Right kidney (tissue), 1 donor: ENCODE measurements at regions not wholly inside any gene's neighbourhood (a gene's known extent, or its start where the extent isn't known, plus 50 kb on each side); places are given as distances from the start of the nearest gene placed in this dataset.

Experiments used
- DNase-seq: peaks from one replicate; pipeline ENCODE4 v3.0.0-alpha.2; 2016

DNA sequence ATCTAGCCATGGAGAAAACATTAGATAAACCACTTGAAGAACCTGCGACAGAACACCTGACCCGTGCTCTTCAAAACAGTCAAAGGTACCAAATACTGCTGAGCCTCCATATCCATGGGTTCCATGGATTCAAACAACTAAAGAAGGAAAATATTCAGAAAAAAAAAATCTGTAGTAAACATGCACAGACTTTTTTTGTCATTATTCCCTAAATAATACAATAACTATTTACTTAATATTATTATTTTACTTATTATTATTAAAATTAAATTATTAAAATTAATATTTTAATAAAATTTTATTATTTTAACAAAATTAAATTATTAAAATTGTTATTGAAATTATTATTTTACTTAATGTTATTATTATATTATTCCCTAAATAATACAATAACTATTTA, 101.0 kb upstream of the PDE1C start:
- no peak for DNase-seq

DNA sequence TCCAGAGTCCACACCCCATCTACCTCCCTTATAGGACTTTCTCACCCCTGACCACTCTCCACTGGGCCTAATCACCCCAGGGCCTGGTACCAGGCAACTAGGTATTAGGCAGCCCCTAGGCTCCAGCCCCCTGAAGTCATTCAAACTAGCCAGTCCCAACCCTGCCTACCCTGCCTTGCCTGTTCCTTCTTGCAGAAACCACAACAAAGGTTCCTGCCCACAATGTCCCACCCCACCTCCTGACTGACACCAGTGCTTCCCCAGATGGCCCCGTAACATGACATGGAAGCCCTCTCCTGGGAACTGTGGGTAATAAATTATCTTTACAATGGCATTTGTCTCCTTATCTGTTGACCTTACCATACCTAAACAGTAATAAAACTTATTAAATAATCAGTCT, 100.6 kb upstream of the PDE1C start:
- no peak for DNase-seq

DNA sequence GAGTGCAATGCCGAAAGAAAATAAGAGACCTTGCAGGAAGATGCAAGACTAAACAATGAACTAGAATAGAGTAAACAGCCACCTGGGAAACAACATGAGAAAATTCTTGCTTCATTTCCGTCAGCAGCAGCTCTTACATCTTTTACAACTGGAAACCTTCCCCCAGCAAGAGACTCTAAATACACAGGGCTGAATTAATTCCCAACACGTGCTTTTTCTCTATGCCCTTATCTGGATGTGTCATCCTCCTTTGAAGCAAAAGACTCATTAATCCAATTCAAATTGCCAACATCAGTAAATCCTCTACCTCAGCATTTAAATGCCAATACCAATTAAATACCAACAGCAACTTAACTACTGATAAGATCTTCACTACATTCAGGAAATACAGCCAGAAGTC, 99.0 kb upstream of the PDE1C start:
- no peak for DNase-seq

DNA sequence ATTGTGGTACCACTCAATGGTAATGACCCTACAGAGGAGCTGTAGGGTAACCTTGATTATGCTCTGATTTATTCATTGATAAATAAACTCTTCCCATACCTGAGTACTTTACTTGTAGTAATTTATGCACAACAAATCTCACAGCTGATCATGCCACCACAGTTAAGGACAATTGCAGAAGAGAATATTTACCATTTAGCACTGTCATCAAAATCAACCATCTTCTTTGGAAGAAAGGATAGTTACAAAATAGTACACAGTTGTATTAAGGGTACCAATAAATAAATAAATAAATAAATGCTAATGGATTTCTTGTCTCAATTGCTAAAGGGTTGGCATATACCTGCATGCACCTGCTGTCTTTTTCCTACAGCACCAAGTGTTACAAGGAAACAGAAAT, 97.6 kb upstream of the PDE1C start:
- no peak for DNase-seq

DNA sequence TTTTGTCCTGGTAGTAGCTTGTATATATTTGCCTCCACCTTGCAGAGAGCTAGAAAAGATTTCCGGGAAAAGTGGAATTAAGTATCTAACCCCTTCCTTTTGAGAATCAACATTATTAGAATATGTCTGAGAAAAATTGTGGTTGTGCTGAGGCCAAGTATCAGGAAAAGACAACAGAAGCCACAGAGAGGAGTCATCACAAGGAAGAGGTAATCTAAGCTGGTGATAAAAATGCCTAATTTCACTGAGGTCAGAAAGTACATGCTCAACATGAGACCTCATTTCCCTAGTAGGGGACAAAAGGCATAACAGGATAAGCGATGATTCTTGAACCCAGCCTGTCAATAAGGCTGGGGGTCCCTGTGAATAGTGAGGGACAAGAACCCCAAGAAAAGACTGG, 97.0 kb upstream of the PDE1C start:
- DNase-seq, result no peak

DNA sequence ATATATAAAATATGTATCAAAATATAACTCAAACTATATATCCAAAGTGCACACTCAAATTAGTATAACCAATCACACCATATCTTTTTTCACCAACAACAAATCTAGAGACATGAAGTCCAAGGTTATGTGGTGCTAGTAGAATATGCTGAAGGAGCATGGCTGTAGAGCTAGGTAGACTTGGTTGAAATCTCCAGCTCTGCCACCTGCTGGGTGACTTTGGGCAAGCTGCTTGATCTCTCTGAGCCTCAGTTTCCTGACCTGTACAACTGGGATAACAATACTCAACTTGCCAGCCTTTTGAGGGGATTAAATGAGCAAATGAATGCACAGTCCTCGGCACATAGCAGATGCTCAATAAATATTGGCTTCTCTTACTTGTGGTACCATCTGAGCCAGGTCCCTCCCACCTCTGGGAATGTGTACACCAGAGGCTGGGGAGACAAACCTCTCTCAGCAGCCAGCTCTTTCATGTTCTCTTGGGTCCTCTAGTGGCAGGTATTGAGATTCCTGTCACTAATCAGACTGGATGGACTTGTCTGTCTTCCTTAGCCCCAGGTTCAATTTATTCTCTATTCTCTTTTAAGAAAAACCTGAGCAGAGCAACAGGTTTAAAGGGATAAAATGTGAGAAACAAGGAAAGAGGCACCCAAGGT, 94.3 kb upstream of the PDE1C start:
- DNase-seq, result no peak

DNA sequence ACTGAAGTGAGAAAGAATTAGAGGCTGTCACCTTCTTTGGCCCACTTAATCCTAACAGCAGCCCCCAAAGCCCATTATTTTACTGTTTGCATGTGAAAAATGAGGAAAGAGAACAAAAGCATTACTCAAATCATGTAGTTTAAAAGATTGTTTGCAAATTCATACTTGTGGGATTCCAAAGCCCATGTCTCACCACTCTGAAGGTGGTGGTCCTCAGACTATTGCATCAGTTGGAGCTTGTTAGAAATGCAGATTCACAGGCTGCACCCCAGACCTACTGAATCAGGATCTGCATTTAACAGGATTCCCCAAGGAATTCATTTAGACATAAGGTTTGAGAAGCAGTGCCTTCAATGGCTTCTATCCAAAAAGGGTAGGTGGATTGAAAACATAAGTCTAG, 93.7 kb upstream of the PDE1C start:
- DNase-seq, result no peak

DNA sequence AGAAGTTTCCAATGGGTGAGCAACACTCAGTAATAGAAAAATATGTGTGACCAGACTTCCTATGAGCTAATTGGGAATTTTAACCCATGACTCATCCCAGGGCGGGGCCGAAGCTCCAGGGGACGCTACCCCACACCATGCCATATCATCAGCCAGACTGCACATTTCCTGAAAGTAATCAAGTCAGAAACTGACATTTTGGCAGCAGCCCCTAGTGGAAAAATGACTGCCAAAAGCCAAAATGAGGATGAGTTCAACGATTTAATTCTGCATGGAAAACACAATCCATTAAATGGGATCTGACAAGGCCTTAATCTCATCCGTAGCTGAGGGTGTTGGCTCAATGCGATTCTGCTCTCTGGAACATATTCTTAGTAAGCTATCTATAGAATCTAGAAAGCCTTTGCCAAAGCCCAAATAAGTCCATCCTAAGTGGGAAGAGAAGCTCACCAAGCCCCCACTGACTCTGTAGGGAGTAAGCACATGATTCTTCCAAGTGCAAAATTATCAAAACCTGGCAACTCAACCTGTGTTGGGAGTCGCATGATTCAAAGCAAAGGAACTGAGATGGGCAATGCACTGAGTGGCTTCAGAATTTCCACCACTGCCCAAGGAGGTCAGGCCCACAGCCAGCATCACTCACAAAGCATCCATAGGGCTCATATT, 93.1 kb upstream of the PDE1C start:
- DNase-seq, result no peak

DNA sequence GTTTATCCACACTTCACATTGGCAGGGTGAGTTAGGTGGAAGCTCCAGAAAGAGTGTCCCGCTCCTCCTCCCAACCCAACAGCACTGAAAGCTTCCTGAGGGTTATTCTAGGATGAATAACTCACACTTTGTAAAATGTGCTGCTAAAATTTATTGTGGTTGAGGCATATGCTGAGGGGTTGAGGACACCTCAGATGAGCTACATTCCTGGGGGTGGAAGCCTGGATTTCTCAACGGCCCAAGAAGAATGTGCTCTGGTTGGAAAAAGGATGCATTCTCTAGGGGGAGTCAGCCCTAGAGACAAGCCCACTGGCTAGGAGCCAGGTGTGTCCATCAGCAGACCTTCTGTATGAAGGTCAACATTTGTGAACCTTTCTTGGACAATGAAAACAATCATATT, 91.5 kb upstream of the PDE1C start:
- no peak for DNase-seq

DNA sequence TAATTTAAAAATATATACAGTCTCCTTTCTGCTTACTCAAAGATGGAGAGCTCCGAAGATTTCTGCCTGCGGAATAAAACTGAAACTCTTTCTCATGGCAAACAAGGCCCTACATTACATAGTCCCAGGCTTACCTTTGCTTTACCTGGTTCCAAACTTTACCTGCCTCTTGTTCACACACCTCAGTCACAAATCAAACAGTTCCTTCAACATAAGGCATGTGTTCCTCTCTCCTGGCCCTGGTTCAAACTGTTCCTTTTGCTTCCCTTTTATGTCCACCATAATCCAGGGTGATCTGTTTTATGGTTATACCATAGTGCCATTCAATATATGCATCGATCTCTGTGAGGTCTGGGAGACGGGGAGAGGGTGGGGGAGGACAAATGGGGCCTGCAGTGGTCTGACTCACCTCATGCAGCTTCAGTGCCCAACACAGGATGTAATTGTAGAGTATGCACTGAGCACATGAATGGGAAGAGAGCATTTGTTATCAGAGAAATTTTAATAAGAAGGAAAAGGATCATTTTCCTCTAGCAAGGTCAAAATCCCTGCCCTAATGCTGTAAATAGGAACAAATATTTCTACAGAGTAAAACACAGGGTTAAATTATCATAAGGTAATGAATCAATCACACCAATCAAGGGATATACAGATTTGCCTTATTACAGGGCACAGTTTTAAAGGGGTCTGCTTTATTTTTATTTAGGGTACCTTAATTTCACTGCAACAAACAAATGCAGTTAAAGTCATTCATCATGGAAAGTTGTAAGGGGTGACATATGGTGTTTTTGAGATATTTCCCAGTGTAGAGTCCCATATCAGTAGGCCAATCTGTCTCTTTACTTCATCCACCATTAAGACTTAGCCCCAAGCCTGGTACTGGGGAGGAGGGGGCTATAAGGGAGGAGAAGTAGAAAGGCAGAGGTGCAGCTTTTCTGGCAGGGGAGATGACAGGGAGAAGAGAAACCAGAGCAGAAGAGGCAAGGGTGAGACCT, 88.8 kb upstream of the PDE1C start:
- no peak for DNase-seq

DNA sequence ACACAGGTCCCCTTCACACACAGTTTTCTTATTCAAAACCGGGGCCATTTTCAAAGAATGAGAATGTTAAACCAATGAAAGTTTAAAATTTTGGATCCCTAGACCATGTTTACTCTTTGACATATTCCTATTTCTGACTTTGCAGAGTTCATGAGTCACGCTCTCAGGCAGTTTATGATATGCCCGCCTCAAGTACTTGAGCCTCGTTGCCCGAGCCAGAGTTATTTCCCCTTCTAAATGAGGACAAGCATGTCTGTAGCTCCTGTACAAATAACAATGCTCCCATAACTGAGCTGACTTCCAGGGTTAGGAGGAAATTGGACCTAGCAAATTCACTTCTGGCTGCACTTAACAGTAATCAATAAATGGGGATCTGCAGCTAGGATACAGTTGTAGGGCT, 87.9 kb upstream of the PDE1C start:
- DNase-seq, result no peak

DNA sequence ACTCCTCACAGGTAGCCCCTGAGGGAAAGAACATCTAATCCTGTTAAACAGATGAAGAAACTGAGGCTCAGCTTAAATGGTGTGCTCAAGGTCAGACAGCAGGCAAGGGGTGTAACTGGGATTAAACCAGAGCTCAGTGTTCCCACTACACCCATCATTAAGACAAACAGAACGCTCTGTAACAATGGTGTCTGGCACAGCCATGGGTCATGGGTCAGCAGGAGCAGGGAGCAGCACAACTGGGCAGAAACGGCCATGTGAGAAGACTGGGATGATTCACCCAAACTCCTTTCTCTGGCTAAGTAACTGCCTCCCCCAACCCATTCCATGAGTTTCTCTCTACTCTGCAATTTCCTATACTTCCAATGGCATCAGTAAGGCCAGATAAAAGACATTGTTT, 85.5 kb upstream of the PDE1C start:
- no peak for DNase-seq

DNA sequence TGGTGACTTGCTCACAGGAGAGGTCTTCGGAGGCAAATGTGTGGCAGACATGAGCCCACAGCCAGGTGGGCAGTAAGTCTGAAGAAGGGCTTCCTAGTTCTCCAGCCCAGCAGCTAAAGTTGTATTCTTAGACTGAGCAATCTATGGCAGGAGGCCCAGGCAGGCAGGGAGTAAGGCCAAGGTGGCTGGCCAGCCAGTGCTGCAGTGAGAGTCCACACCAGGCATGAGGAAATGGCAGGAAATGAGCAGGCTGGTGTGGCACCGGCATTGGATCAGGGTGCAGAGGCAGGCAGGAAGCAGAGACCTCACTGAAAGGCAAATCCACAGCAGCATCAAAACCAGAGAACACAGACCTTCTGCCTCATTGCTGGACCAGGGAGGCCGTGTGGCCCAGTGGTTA, 84.6 kb upstream of the PDE1C start:
- no peak for DNase-seq

DNA sequence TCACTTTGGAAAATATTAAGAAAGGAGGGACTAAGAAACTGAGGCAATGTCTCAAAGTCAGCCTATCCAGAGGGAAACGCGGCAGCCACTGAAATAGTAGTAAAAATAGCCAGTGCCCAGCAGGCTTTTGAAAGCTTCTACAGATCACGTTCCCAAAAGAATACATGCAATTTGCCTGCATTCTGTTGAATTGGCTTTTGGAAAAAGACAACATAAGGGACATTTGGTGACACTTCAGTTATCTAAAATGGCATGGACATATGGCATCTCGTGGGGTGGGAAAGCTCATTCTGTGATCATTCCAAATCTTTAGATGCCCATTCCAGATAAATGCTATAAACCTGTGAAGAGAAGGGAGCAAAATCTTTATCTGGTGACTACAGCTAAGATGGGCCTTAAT, 82.8 kb upstream of the PDE1C start:
- DNase-seq, result no peak

DNA sequence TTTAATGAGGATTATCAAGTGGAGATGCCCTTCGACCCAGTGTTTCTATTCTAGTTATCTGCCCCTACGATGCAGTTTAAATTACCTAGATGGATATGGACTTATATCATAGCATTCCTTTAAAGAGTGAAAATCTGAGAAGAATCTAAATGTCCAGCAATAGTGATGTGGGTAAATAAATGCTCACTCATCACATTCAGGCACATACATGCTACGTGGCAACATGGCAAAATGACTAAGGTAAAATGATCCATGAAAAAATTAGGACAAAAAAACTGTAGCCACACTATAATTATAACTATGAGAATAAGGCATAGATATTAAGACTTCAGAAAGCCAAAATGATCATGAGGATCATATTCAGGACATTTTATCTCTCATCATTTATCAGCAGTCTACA, 82.4 kb upstream of the PDE1C start:
- no peak for DNase-seq

DNA sequence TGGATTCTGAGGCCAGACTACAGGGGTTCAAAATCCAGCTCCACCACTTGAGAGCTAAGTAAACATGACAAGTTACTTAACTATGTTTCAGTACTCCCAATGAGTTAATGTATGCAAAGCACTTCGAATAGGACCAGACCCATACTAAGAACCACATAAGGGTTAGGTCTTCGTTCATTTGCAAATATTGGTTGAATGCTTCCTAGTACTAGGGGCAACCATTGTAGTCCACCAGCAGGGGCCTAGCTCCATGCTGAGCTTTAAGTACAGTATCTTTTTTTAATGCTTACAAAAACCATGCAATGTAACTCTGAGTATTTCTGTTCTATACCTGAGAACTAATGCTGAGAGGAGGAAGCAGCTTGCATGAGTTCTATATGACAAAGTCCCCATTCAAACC, 80.4 kb upstream of the PDE1C start:
- DNase-seq, result no peak

DNA sequence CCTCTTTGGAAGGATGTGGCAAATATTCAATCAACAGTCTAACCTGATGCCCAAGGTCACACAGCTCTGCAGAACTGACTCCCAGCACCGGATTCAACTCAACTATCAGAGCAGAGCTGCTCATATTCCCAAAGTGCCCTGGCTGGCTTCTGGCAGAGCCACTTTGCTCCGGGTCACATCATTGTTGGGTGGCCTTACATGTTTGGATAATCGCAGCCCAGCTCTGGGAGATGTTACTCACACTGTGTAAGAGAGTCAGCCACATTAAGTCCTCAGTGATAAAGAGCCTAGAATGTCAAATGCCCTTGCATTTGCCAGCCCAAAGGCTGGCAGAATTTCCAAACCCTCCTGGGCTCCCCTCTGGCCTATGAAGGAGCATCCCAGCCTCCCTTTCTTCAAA, 79.8 kb upstream of the PDE1C start:
- DNase-seq, result no peak

DNA sequence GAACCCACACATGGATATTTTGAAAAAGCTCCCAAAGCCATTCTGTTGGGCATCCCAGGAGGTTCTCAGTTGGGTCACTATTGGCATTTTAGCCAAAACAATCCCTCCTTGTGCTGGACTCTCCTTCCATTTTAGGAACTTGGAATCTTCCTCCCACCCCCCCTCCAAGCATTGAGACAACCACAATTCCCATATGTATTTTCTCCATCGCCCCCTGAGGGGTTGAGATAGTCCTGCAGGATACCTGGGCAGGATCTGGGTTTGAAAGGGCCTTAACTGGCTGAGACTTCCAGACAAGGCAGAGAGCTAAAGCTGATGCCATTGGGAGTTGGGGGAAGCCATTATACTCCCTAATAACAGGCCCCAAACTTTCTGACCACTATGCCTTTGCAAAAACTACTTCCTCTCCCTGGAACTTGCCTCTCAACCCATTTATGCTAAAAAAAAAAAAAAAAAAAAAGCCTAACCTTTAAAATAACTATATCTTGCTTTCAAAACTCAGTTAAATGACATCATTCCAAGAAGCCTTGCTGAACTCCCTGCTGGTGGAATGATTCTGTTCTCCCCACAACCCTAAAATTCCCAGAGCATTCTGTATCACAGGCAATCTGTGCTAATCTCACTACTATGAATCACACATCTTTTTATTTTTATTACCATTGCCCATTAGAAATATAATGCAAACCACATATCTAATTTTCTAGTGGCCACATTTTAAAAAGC, 77.5 kb upstream of the PDE1C start:
- no peak for DNase-seq

DNA sequence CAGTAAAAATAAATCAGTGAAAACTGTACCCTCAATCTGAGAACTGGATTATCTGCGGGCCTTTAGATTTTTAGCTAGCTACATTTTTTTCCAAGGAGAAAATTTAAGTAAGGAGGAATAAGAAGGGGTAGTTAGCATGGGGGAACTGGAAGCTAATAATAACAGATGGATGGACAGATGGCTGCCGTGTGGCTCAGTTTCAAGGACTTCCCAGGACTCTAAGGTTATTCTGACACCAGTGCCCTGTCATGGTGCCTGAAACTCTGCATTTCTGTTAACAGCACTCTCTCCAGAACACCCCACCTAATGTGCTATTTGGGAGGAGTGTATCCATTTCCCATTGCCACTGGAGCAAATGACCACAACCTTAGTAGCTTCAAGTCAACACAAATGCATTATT, 75.7 kb upstream of the PDE1C start:
- DNase-seq, result no peak

DNA sequence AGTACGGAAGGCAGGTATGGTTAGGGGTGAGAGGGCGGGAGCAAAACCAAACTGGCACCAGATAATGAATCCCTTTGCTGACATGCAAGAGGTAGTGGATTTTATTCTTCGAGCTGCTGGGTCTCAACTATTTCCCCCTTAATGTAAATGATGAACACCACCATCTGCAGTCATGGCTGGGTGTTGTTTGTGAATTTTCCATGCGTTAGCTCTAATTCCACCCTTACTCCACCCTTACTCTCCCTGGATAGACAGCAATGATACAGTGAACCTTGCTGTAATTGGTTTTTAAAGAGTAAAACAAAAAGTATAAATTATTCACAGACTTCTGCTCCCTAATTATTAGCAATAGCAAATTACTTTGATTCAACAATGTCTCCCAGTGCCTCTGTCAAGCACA, 74.5 kb upstream of the PDE1C start:
- DNase-seq, result no peak

DNA sequence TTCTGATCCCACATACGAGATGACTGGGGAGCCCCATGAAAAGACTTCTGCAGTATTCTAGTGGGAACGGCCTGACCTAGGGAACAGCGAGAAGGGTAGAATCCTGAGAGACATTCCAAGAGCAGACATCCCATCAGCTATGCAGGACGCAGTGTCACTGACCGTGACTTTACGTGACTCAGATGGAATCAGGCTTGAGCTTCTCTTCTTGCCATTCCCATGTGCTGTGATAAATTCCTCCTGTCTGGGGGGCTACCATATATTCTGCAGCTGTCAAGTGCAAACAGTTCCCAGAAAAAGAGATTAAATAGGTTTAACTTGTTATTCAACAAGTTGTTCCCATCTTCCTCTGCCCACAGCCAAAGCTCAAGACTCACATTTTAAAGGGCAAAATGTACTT, 73.1 kb upstream of the PDE1C start:
- DNase-seq, result no peak

DNA sequence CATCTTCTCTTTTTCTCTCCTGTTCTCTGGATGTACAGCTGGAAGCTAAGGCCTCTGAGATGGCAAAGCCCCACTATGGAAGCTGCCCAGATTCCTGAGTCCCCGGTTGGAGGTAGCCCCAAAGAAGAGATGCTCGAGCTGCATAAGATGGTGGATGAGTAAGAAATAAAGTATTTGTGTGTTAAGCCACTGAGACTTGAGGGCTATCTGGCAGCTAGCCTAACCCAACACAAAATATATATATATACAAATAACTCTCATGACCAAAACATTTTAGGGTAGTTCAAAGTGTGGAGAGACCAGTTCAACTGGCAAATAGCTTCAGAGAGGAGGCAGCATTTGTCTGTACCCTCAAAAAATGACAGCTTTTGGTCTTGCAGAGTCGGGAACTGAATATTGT, 72.4 kb upstream of the PDE1C start:
- DNase-seq, result no peak
